Limb (tissue), 2 donors: ENCODE measurements at regions not wholly inside any gene's neighbourhood (a gene's known extent, or its start where the extent isn't known, plus 50 kb on each side); places are given as distances from the start of the nearest gene placed in this dataset.
"Not testable (repeated sequence)": the region's sequence is repeated elsewhere in the genome, so short reads cannot be mapped to it uniquely, and the experiment has no call there.

Experiments used
- DNase-seq, 2 donors: peaks; one replicate each; pipeline ENCODE4 v3.0.0-alpha.2; 2016; ENCODE audit errors: extremely low spot score in 2 of 2

GRCh38 chr21:35810431-35810970 lies 249.8 kb downstream of the SETD4 start:
- no peak for DNase-seq

DNA sequence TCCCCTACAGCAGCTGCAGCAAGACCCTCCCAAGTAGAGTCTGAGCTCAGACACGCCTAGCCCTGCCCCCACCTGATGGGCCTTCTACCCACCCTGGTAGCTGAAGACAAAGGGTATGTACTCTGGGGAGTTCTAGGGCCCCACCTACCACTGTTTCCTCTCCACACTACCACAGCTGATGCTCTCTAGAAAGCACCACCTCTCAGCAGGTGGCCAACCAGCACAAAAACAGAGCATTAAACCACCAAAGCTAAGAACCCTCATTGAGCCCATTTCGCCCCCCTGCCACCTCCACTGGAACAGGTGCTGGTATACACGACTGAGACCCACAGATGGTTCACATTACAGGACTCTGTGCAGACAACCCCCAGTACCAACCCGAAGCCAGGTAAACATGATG lies 258.9 kb downstream of the SETD4 start:
- no peak for DNase-seq

DNA sequence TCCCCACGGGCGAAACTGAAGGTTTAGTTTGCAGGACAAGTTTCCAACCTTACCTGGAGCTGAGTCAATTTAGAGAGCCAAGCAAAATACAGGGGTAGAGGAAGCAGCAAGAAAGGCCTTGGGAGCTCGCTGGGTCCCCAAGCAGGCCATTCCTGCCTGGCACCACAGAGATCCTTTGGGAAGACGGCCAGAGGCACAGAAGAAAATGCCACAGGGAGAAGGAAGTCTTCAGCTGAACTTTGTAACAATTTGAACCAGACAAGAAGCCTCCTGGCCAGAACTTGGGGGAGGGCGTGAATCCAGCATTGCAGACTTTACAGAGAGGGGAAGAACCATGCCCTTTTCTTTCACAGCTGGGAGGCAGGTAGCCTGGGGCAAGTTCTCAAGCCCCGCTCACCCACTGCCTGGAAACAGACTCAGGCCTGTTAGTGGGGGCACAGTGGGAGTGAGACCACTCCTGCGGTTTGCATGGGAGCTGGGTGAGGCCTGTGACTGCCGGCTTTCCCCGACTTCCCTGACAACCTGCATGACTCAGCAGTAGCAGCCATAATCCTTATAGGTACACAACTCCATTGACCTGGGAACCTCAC lies 259.4 kb downstream of the SETD4 start:
- DNase-seq = not testable (repeated sequence)

DNA sequence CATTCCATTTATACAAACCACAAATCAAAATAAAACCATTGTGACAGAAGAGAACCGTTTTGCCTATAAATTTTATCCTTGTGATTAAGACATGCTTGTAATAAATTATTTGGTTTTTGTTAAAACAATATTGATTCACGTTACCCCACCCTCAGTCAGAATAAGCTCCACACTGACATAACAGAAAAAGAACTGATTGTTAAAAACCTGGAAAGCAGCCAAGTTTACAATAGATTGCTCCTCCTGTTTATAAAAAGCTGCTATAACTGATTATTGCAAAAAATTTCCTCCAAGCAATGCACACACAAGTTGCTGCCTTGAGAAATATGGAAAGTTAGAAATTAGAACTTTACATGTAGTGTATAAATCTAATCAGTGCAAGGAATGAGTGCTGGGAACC lies 263.5 kb downstream of the SETD4 start:
- DNase-seq = no peak

- not testable (repeated sequence) for DNase-seq
Observed at GRCh38 chr21:35794527-35794926, 265.8 kb downstream of the SETD4 start.

DNA sequence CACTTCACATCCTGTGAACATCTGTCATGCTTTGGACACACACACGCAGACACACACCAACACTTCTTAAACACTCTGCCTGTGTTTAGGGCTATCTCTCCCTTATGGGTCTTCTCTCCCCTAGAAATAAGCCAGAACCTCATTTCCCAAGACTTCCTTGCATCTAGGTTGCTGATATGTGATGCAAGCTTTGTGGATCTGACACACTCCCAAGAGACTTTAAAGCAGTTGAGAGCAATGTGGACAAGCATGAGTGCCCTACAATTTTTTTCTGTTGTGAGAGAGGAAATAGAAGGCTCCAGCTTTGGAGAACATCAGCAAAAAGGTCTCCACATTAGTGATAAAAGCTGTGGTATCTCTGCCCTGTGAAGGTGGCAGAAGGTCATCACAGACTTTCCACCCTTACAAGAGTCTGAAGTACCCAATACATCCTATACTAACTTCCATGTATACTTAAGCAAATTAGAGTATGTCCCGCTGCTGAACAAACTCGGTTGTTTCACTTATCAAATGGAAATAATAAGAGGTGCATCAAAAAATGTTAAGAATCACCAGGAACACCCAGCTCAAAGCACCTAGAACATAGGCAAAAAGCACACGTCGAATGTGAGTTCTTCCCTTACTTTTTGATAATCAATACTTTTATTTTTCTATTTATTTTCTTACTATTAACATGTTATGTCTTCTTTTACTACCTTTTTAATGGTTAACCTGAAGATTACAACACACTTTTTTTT lies 267.6 kb downstream of the SETD4 start:
- no peak for DNase-seq

GRCh38 chr21:35791541-35792325 lies 268.6 kb downstream of the SETD4 start:
- no peak for DNase-seq

- DNase-seq = no peak
Observed at GRCh38 chr21:35783721-35784120, 276.6 kb downstream of the SETD4 start.

GRCh38 chr21:35782667-35783066 lies 277.7 kb downstream of the SETD4 start:
- DNase-seq = no peak

GRCh38 chr21:35780983-35781382 lies 279.3 kb downstream of the SETD4 start:
- no peak for DNase-seq

DNA sequence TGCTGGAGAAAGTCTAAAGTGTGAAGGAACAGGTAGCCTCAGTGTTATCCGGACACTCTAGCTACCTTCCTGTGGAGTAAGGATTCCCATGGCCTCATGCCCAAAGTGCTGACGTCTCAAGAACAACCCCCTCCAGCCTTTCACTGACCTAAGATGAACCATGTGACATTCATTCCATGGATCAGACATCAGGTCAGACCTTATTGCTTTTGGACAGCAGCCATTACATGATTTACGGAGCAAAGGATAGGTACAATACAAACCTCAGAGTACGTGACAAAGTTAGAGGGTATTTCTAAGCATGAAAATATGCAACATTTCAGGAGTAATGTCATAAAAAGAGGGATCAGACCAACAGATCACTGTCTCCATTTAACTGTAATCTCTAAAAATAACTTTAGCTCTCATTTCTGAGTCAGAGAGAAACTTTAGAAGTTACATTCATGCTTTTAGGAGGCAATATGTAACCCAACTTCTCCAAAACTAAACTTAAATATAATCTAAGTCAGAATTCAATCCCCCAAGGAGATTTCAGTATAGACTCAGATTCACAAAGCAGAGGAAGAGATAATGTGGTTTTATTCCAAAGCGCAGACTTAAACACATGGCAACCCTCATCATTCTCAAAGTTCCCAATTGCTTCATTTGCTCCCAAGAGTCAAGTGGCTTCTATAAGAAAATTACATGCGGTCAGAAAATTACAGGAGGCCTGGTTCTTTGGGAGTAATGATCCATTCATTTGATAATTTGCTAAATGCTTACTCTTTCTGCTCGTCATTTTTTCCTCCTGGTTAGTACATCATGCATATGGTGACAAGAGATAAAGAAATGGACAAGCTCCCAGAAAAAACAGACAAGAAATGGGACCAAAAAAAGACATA lies 280.4 kb downstream of the SETD4 start:
- no peak for DNase-seq

DNA sequence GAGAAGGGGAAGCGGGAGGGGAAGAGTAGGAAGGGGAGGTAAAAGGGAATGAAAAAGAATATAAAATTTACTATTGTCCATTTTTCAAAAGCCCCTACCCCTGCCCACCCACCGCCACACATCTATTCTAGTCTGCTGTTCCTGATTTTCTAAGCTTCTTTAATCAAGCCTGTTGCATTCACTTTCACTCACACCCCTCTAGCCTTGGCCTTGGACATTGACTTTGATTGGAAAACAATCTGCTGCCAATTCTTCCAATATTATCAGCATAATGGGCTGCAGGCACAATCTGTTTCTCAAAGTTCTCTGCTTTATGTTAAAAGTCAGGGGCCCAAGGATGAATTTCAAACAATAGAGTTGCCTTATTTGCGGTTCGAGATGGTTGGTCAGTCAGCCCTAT lies 281.2 kb downstream of the SETD4 start:
- no peak for DNase-seq

DNA sequence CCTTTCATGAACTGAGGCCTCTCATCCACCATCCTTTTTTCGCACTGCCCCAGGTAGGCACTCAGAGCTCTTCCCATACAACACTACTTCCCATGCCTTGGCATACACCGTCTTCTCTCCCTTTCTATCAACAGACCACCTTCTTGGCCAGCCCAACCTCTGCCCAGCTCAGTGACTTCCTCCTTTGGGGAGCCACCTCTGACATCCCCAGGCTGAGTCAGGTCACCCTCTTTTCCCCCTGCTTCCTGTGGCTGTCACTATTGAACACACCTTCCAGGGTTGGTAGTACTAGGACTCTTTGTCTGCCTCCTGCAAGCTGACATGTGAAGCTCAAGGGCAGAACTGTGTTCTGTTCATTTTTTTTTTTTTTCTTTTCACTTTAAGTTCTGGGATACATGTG lies 283.2 kb downstream of the SETD4 start:
- DNase-seq = no peak

DNA sequence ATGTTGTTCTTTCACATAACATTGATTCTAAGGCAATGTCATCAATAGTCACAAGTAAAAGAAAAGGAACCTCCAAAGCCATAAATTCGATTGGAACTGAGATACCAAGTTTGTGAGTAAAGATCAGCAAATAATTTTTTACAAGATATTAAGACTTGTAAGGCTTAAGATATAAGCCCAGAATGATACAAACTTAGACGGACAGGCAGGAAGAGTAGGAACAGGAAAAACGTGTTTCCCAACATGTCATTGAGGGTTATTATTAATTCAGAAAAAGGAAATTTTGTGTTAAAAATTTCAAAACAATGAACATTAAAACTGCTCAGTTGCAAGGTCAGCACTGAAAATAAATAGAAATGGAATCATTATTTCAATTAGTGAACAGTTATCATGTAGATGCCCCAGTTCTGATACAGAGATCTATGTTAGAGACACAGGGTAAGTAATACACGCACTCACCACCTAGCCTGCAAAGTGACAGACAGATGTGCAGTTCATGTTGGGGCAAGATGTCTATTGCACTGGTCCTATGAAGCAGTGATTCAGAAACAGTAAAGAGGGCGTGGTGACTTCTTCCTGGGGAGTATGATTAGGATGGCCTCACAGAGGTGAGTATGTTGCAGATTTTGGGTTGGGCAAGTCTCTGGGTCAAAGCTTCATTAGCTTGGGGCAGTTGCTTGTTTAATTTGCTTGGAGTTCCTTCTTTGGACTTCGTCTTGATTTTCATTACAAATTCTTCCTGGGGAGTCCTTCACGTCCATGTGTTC lies 284.4 kb downstream of the SETD4 start:
- DNase-seq = no peak

DNA sequence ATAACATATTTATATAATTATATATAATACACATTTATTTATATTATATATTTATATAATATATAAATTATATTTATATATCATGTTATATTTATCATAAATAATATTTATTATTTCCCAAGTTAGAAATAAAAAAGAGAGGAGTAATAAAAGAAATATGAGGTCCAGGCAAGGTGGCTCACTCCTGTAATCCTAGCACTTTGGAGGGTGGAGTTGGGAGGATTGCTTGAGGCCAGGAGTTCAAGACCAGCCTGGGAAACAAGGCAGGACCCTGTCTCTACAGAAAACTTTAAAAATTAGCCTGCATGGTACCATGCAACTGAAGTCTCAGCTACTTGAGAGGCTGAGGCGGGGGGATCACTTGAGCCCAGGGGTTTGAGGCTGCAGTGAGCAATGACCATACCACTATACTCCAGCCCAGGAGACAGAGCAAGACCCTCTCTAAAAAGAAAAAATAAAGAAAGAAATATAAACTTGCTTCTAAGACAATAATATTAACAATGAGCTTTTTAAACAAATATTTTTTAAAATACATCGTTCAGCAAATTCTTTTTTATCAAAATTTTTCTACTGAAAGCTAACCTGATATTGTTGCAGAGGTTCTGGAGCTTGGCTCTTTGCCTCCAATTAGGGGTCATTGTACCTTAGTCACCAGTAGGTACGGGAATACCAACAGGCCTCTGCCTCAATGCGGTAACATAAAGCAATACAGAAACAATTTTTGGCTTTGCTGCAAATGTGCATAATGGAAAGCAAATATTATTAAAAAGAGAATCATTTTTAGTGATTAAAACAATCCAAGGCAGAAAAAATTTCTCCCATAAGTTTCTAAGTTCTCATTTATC lies 290.0 kb downstream of the SETD4 start:
- no peak for DNase-seq

GRCh38 chr21:35768187-35768586 lies 292.1 kb downstream of the SETD4 start:
- no peak for DNase-seq

GRCh38 chr21:35764586-35764985 lies 295.7 kb downstream of the SETD4 start:
- DNase-seq = no peak

- no peak for DNase-seq
Observed at GRCh38 chr21:35764077-35764476, 296.2 kb downstream of the SETD4 start.

- no peak for DNase-seq
Observed at GRCh38 chr21:35754583-35754982, 305.7 kb downstream of the SETD4 start.

DNA sequence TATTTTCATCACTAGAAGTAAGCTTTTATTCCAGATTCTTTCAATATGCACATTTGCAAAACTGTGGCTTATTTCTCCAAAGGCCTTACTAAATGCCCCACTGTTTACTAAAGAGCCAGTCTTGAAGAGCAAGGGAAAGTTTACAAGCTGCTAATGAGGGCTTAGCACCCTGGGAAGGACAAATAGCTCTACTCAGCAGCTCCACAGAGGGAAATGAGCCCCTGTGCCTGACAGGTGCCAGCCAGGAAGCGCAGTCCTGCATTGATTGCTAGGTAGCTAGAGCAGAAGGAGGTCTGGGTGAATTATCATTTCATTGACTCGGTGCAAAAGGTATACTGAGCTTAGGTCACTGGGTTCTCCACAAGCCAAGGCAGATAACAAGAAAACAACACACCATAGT lies 307.0 kb downstream of the SETD4 start:
- no peak for DNase-seq
